ENCODE measurements at regions not wholly inside any gene's neighbourhood (a gene's known extent, or its start where the extent isn't known, plus 50 kb on each side); places are given as distances from the start of the nearest gene placed in this dataset.

DNA sequence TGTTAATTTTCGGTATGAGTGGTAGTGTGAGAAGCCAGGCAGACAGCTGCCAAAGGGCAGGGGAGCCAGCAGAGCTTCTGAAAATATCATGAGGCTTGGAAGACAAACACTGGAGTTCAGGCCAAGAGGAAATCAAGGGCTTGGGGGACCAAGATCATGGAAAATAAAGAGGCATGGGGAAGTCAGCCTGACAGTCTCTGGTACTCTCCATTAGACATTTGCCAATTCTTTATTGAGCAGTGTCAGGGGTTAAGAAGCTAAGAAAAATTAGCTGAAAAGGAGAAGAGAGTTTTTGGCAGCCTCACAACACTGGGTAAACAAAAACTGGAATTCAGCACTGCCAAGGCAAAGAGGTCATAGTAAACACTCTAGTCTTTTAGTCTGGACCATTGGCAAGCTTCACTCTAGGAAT is 612.7 kb downstream of the EPHA4 start (continued):
- no peak for TF ChIP-seq FOXC1 (CRISPR knock-in tag; IDR thresholded peaks at IDR 0.05; ENCODE audit: borderline replicate concordance)
- TF ChIP-seq ZNF879 (CRISPR knock-in tag; IDR thresholded peaks at IDR 0.05): no peak
- no peak for TF ChIP-seq MZF1 (CRISPR knock-in tag; IDR thresholded peaks at IDR 0.05; ENCODE audit: borderline replicate concordance)

DNA sequence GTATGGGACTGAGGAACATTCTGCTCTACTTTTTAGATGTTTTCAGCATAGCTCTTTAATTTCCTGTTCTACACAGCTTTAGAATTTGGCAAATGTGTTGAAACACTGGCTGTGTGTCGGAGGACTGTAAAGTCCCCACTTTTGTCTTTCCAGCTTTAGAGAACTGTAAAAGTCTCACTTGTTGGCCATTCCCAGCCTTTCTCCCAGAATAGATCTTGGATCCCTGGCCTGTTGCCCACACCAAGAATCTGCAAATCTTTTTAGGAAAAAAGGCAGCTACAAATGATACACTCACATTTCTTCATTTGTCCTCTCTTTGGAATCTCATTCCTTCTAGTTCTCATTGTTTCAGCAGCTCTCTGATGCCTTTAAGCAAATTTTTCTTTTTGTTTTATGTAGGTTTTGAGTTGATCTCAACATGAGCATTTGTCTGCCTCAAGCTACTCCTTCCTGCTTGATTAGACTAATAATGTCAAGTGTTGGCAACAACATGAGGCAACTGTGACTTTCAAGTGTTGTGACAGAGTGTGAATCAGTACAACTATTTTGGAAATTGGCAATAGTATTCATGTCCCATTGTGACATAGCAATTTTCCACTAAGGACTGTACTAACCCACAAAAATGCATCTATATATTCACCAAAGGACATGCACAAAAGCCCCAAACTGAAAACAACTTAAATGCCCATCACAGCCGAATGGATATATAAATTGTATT is 610.8 kb downstream of the EPHA4 start:
- Histone ChIP-seq H3K27ac (ENCODE audit: extremely low read length, insufficient read depth, low read length) (no peak overlapping the region), H3K79me2 (ENCODE audit: insufficient read depth, low read length) (no peaks in the 10 kb centered on the region), H4K20me1 (ENCODE audit: insufficient read depth, low read length) (no peaks in the 10 kb centered on the region), H3K27me3 (ENCODE audit: control insufficient read depth in 1 of 2, insufficient read depth in 2 of 2, low read length in 2 of 2) (no peaks in the 10 kb centered on the region), H3K4me2 (ENCODE audit: low read depth, low read length) (no peak overlapping the region), H3K9ac (ENCODE audit: insufficient read depth, low read depth, low read length) (no peak overlapping the region), H3K9me3 (ENCODE audit: low read length) (peaks cover 31% of the 10 kb centered on the region; the same call in 1 of the 2 replicates), H3K36me3 (replicated peaks in 1 of 2; ENCODE audit: control insufficient read depth in 1 of 2, insufficient read depth in 2 of 2, low read length in 2 of 2) (no peaks in the 10 kb centered on the region), H3K4me3 (replicated peaks in 1 of 3; ENCODE audit: insufficient read depth in 1 of 3, low read depth in 2 of 3, low read length in 3 of 3) (no peak overlapping the region), H2AFZ (ENCODE audit: low read length) (no peak overlapping the region), H3K4me1 (ENCODE audit: insufficient read depth, low read length) (no peaks in the 10 kb centered on the region)
- POLR2A ChIA-PET: no interaction called here
- BruUV-seq (replicated peaks): no TSS peak
- intact Hi-C loops (cut with micrococcal nuclease; ENCODE audit: unreplicated experiment): no loop called here
- in situ Hi-C loops (cut with HindIII; ENCODE audit: extremely low pct_ligation_motif_present, low pct_unique_long_range_greater_than_20kb): no loop called here
- FAIRE-seq (no peak), DNase-seq (ENCODE audit: low spot score) (no peak), ATAC-seq (no peak)
- WGBS (ENCODE audit: low lambda C conversion rate): 12% methylated on average over 2 of the region's 2 CpGs
- CTCF ChIA-PET (ENCODE audit: low intra/inter-chr PET ratio, low total read pairs): no interaction called here
- no peak for TF ChIP-seq HNF4G (IDR thresholded peaks at IDR 0.05; ENCODE audit: borderline replicate concordance, low read depth, low read length)
- TF ChIP-seq HNF4G (CRISPR knock-in tag; IDR thresholded peaks at IDR 0.05; ENCODE audit: borderline replicate concordance, low read depth): no peak
- TF ChIP-seq NR2F1 (CRISPR knock-in tag; IDR thresholded peaks at IDR 0.05): no peak
- TF ChIP-seq MATR3 (CRISPR knock-in tag; IDR thresholded peaks at IDR 0.05): no peak
- no peak for TF ChIP-seq THYN1 (CRISPR knock-in tag; IDR thresholded peaks at IDR 0.05; ENCODE audit: borderline replicate concordance, low read depth)
- no peak for TF ChIP-seq ZNF253 (CRISPR knock-in tag; IDR thresholded peaks at IDR 0.05; ENCODE audit: borderline replicate concordance)
- TF ChIP-seq, protein P1, sequence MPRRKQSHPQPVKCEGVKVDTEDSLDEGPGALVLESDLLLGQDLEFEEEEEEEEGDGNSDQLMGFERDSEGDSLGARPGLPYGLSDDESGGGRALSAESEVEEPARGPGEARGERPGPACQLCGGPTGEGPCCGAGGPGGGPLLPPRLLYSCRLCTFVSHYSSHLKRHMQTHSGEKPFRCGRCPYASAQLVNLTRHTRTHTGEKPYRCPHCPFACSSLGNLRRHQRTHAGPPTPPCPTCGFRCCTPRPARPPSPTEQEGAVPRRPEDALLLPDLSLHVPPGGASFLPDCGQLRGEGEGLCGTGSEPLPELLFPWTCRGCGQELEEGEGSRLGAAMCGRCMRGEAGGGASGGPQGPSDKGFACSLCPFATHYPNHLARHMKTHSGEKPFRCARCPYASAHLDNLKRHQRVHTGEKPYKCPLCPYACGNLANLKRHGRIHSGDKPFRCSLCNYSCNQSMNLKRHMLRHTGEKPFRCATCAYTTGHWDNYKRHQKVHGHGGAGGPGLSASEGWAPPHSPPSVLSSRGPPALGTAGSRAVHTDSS (CRISPR knock-in tag; conservative IDR thresholded peaks at IDR 0.05): no peak
- no peak for TF ChIP-seq FOXA3 (CRISPR knock-in tag; IDR thresholded peaks at IDR 0.05)
- TF ChIP-seq MED8 (CRISPR knock-in tag; IDR thresholded peaks at IDR 0.05; ENCODE audit: insufficient replicate concordance): no peak
- no peak for TF ChIP-seq ZNF343 (CRISPR knock-in tag; IDR thresholded peaks at IDR 0.05)
